Mucosa of descending colon (tissue), 3 donors: ENCODE measurements at regions not wholly inside any gene's neighbourhood (a gene's known extent, or its start where the extent isn't known, plus 50 kb on each side); places are given as distances from the start of the nearest gene placed in this dataset.

Experiments used
- ATAC-seq: fragments of 200-7000 bp; cut with Tn5 transposase; one replicate; pipeline ENCODE4 v1.9.1; 2020; ENCODE audit warnings: mild to moderate bottlenecking, moderate library complexity
- DNase-seq, 3 donors: peaks; one replicate each; pipeline ENCODE4 v3.0.0-alpha.2; 2020
- H3K36me3 ChIP-seq: fragments of 200-600 bp; one replicate; pipeline ENCODE4 v1.8.0; 2021; ENCODE audit warnings: low read depth, mild to moderate bottlenecking
- H3K4me1 ChIP-seq: fragments of 200-600 bp; one replicate; pipeline ENCODE4 v1.8.0; 2021; ENCODE audit warnings: low read depth, mild to moderate bottlenecking
- H3K4me3 ChIP-seq: fragments of 200-600 bp; one replicate; pipeline ENCODE4 v1.8.0; 2021; ENCODE audit warnings: mild to moderate bottlenecking
- H3K9me3 ChIP-seq: fragments of 200-600 bp; one replicate; pipeline ENCODE4 v1.8.0; 2021; ENCODE audit warnings: mild to moderate bottlenecking
- intact Hi-C, 2 donors: fragments of 100-400 bp; cut with DNase I in 1 of 2; cut with micrococcal nuclease in 1 of 2; formaldehyde crosslinking; loops; one replicate each; pipeline versions ENCODE4 v1.11.0 to v1.11.1; 2022; cut with DNase I, micrococcal nuclease
- TF ChIP-seq, protein P1 (sequence below): fragments of 200-600 bp; IDR thresholded peaks from one replicate; pipeline ENCODE4 v1.8.0; 2022; ENCODE audit warnings: antibody characterized with exemption, mild to moderate bottlenecking
- donor health status: DM: no; HTN: no; CAD: no; lungs with moderate emphysema.
- donor health status: DM: no; HTN: no; CAD: no.
- donor health status: DM: no; HTN: yes; CAD: no.

DNA sequence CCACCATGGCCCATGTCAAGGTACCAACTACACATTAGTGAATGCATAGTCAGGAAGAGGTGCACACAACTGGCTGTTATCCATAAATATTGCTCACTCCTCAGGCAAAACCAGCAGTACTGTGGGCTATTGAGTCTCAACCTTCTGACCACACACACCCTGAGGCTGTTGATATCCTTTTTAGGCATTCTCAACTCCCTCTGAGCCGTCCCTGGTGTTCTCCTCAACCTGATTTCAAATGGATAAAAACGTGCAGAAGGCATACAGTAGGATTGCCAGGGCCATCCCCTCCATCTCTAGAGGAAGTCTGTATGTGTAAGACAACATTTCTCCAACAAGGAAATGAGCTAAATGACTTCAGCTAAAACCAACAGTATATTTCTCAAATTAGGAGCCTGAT lies 98.7 kb upstream of the KLHL13 start:
- intact Hi-C loops = no loop called here
- H3K36me3 ChIP-seq = no peaks in the 10 kb centered on the region
- no peaks in the 10 kb centered on the region for H3K4me1 ChIP-seq
- H3K9me3 ChIP-seq = no peaks in the 10 kb centered on the region
- H3K4me3 ChIP-seq = no peak overlapping the region
- ATAC-seq = peak; percentile 26
- DNase-seq = no peak
- TF ChIP-seq, protein P1, sequence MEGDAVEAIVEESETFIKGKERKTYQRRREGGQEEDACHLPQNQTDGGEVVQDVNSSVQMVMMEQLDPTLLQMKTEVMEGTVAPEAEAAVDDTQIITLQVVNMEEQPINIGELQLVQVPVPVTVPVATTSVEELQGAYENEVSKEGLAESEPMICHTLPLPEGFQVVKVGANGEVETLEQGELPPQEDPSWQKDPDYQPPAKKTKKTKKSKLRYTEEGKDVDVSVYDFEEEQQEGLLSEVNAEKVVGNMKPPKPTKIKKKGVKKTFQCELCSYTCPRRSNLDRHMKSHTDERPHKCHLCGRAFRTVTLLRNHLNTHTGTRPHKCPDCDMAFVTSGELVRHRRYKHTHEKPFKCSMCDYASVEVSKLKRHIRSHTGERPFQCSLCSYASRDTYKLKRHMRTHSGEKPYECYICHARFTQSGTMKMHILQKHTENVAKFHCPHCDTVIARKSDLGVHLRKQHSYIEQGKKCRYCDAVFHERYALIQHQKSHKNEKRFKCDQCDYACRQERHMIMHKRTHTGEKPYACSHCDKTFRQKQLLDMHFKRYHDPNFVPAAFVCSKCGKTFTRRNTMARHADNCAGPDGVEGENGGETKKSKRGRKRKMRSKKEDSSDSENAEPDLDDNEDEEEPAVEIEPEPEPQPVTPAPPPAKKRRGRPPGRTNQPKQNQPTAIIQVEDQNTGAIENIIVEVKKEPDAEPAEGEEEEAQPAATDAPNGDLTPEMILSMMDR = no peak

DNA sequence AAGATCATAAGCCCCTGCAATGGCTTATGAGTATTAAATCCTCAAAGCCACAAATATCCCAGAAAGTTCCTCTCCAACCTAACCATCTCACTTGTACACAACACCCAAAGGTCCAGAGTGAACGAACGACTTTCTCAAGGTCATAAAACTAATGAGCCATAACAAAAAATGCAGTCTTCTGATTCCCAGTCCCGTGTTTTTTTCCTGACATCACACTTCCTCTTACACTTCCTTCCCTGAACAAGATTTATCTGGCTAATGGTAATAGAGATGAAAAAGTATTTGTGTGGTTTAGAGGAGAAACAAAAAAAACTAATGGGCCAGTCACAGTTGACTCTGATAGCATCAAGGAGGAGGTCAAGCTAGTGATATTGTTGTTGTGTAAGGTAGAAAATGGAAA lies 99.5 kb upstream of the KLHL13 start:
- TF ChIP-seq, protein P1 = no peak
- intact Hi-C loops = no loop called here
- ATAC-seq = peak; percentile 17

DNA sequence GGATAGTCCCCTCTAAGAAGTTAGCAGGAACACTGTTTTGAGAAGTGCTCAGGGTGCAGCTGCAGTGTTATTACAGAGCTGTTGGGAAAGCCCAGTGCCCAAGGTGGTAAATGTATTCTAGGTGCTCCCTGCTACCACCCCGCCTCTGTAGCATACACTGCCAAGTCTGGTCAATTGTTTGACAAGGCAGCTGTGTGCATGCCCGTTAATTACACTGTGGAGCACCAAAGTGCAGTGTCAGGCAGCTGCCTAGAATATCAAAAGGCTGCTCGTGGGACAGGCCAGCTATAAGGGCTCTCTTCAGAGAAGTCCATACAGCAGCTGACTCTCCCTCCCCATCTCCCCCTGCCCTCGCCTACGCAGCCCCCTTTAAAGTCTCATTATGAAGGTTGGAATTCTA lies 99.9 kb upstream of the KLHL13 start:
- TF ChIP-seq, protein P1 = no peak
- intact Hi-C loops = no loop called here
- DNase-seq (peak; percentile 43 to 64 (median 47)), ATAC-seq (peak; percentile 85)
- H3K4me1 ChIP-seq = no peaks in the 10 kb centered on the region
- H3K36me3 ChIP-seq = no peaks in the 10 kb centered on the region
- H3K4me3 ChIP-seq = no peak overlapping the region
- no peaks in the 10 kb centered on the region for H3K9me3 ChIP-seq

More for the DNA sequence above, 99.5 kb upstream of the KLHL13 start:
- DNase-seq = no peak
- Histone ChIP-seq H3K36me3 (no peaks in the 10 kb centered on the region), H3K9me3 (no peaks in the 10 kb centered on the region), H3K4me3 (no peak overlapping the region), H3K4me1 (no peaks in the 10 kb centered on the region)

DNA sequence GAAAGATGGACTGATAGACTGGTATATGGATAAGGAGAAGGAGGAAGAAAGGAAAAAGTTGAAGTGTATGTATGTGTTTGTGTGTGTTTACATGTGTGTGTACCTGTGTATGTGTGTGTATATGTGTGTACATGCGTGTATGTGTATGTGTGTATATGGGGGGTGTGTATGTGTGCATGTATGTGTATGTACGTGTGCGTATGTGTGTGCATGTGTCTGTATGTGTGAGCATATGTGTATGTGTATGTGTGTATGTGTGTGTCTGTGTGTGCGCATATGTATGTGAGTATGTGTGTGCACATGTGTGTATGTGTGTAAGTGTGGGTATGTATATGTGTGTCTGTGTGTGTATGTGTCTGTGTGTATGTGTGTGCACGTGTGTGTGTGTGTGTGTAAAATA lies 101.5 kb upstream of the KLHL13 start:
- Histone ChIP-seq H3K9me3 (no peaks in the 10 kb centered on the region), H3K4me1 (no peaks in the 10 kb centered on the region), H3K36me3 (no peaks in the 10 kb centered on the region), H3K4me3 (no peak overlapping the region)
- intact Hi-C loops = no loop called here
- ATAC-seq (no peak), DNase-seq (no peak)
- TF ChIP-seq, protein P1 = no peak

DNA sequence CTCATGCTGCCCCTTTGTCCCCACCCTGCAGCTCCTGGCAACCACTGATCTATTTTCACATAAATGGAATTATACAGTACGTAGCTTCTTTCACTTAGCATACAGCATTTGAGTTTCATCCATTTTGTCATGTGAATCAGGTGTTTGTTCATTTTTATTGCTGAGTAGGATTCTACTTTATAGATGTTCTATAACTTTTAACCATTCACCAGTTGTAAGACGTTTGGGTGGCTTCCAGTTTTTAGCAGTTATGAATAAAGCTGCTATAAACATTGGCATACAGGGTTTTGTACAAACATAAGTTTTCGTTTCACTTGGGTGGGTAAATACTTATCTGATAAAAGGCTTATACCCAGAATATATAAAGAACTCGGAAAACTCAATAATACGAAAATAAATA lies 102.3 kb upstream of the KLHL13 start:
- H3K4me3 ChIP-seq = no peak overlapping the region
- DNase-seq (peak in 1 of 3 donors; percentile 47), ATAC-seq (peak; percentile 58)
- no peaks in the 10 kb centered on the region for H3K9me3 ChIP-seq
- intact Hi-C loops = no loop called here
- TF ChIP-seq, protein P1 = no peak
- no peaks in the 10 kb centered on the region for H3K4me1 ChIP-seq
- no peaks in the 10 kb centered on the region for H3K36me3 ChIP-seq

DNA sequence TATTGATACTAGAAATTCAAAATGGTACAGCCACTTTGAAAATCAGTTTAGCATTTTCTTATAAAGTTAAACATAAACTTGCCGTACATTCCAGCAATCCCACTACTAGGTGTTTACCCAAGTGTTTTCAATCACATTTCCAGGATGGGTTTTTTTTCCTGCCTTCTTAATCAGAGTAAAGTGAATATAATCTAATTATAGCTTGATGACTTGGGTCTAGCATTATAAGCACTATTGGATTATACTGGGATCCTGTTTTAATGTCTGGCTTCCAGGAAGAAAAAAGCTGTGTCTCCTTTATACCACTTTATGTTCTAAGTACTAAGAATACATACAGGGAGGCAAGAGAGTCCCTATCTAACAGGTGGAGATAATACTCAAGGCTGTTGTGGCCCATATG lies 103.3 kb upstream of the KLHL13 start:
- no peaks in the 10 kb centered on the region for H3K4me1 ChIP-seq
- H3K4me3 ChIP-seq = no peak overlapping the region
- TF ChIP-seq, protein P1 = no peak
- intact Hi-C loops = no loop called here
- DNase-seq (no peak), ATAC-seq (peak; percentile 29)
- no peaks in the 10 kb centered on the region for H3K36me3 ChIP-seq
- no peaks in the 10 kb centered on the region for H3K9me3 ChIP-seq
